IMR-90 (cell line): ENCODE measurements at regions not wholly inside any gene's neighbourhood (a gene's known extent, or its start where the extent isn't known, plus 50 kb on each side); places are given as distances from the start of the nearest gene placed in this dataset.

Experiments
- CEBPB ChIP-seq: IDR thresholded peaks from 2 replicates; pipeline ENCODE4 v1.6.1; 2012; ENCODE audit warnings: low read depth, low read length, improper control_type of control experiment
- CHD1 ChIP-seq: IDR thresholded peaks from 2 replicates; pipeline ENCODE4 v1.6.1; 2012; ENCODE audit warnings: low read depth, low read length, improper control_type of control experiment
- CTCF ChIP-seq: conservative IDR thresholded peaks from 2 replicates; pipeline ENCODE4 v1.5.1; 2012; ENCODE audit warnings: mild to moderate bottlenecking, low read depth, low read length, improper control_type of control experiment
- ELK1 ChIP-seq: fragments of 150-350 bp; IDR thresholded peaks from 2 replicates; pipeline ENCODE4 v1.6.1; 2016; ENCODE audit warnings: low read depth, mild to moderate bottlenecking, low read length, moderate library complexity, borderline replicate concordance
- FOS ChIP-seq: fragments of 150-350 bp; IDR thresholded peaks from 2 replicates; pipeline ENCODE4 v1.6.1; 2016; ENCODE audit warnings: low read depth, low read length
- MAFK ChIP-seq: IDR thresholded peaks from 2 replicates; pipeline ENCODE4 v1.6.1; 2012; ENCODE audit warnings: low read depth, low read length, improper control_type of control experiment
- MXI1 ChIP-seq: IDR thresholded peaks from 2 replicates; pipeline ENCODE4 v1.6.1; 2012; ENCODE audit warnings: low read depth, mild to moderate bottlenecking, low read length, moderate library complexity, borderline replicate concordance
- NFE2L2 ChIP-seq: fragments of 150-350 bp; IDR thresholded peaks from 2 replicates; pipeline ENCODE4 v1.6.1; 2016; ENCODE audit warnings: low read depth, mild to moderate bottlenecking, low read length
- POLR2A ChIP-seq: IDR thresholded peaks from 2 replicates; pipeline ENCODE4 v1.6.1; 2012; ENCODE audit warnings: mild to moderate bottlenecking, low read depth, low read length
- RAD21 ChIP-seq: IDR thresholded peaks from 2 replicates; pipeline ENCODE4 v1.6.1; 2012; ENCODE audit warnings: low read length, improper control_type of control experiment
- RFX5 ChIP-seq: IDR thresholded peaks from 2 replicates; pipeline ENCODE4 v1.8.0; 2012; ENCODE audit warnings: low read depth, mild to moderate bottlenecking, low read length, moderate library complexity
- SMC3 ChIP-seq: fragments of 150-350 bp; IDR thresholded peaks from 2 replicates; pipeline ENCODE4 v1.6.1; 2016; ENCODE audit warnings: low read depth, mild to moderate bottlenecking, antibody characterized with exemption, low read length, moderate library complexity
- USF2 ChIP-seq: fragments of 150-350 bp; IDR thresholded peaks from 2 replicates; pipeline ENCODE4 v1.6.1; 2017; ENCODE audit warnings: mild to moderate bottlenecking, antibody characterized with exemption, low read length, low read depth

- TF ChIP-seq MAFK (no peak), POLR2A (no peak), CTCF (no peak), NFE2L2 (no peak), MXI1 (no peak), SMC3 (no peak), RAD21 (no peak), CHD1 (no peak), FOS (no peak), USF2 (no peak), RFX5 (no peak), CEBPB (no peak), ELK1 (no peak)
Measured at GRCh38 chr3:28188686-28189085, 52.7 kb upstream of the CMC1 start.
